GM12872 (cell line): ENCODE measurements at regions not wholly inside any gene's neighbourhood (a gene's known extent, or its start where the extent isn't known, plus 50 kb on each side); places are given as distances from the start of the nearest gene placed in this dataset.

Source experiments
- TF ChIP-seq, protein P1 (sequence below): IDR thresholded peaks from 3 replicates; pipeline ENCODE4 v1.5.1; 2011; ENCODE audit warnings: low read depth, mild to moderate bottlenecking, low read length, moderate library complexity; ENCODE audit not compliant: insufficient read depth

DNA sequence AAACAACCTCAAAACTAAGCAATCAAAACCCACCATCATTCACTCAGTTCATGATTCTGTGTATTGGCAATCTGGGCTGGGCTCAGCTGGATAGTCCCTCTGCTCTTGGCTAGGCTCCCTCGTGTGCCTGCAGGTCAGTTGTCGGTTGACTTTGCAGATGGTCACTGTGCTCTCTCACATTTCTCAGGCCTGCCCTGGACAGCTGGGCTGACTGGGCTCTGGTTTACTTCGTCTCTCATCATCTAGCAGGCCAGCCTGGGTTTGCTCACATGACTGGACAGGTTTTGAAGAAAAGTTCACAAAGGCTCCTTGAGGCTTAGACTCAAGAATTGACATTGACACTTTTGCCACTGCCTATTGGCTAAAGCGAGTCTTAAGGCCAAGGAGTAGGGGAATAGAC is 105.0 kb upstream of the CTNNB1 start:
- TF ChIP-seq, protein P1, sequence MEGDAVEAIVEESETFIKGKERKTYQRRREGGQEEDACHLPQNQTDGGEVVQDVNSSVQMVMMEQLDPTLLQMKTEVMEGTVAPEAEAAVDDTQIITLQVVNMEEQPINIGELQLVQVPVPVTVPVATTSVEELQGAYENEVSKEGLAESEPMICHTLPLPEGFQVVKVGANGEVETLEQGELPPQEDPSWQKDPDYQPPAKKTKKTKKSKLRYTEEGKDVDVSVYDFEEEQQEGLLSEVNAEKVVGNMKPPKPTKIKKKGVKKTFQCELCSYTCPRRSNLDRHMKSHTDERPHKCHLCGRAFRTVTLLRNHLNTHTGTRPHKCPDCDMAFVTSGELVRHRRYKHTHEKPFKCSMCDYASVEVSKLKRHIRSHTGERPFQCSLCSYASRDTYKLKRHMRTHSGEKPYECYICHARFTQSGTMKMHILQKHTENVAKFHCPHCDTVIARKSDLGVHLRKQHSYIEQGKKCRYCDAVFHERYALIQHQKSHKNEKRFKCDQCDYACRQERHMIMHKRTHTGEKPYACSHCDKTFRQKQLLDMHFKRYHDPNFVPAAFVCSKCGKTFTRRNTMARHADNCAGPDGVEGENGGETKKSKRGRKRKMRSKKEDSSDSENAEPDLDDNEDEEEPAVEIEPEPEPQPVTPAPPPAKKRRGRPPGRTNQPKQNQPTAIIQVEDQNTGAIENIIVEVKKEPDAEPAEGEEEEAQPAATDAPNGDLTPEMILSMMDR, result no peak

DNA sequence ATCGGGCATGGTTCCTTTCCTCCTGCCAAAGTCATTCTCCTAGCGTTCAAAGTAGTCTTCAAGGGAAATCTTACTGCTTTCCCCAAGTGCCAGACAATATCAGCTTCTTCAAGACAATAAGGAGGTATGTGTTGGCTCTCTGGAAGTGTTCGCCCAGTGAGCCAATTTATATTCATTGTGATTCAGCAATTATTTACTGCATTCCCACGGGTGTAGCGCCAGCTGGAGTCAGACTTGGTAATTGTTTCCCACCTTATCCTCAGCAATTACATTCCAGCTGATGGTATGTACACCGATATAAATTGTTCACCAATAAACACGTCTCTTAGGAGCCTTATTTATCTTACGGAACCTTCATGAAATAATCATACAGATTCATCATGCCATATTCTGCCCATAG is 103.6 kb upstream of the CTNNB1 start:
- TF ChIP-seq, protein P1, result no peak

- TF ChIP-seq, protein P1, result no peak
These were observed 101.3 kb upstream of the CTNNB1 start for GRCh38 chr3:41097896-41098496.

DNA sequence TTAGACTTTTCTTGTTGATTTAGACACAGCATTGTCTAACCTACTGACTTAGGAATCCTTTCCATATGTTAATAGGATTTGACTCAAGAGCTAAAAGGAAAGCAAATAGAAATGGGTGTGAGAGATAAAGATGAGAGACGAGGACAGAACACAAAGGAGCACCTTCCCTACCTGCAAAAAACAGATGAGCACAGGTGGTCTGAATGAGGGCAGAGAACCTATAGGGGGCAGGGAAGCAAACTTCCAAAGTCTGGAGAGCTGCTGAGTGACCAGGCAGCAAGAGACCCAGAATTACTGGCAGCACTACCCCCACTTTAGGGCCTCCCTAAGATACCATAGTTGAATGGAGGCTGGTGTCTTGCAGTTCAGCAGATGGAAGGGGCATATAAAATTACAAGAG is 98.1 kb upstream of the CTNNB1 start:
- TF ChIP-seq, protein P1, result no peak

- TF ChIP-seq, protein P1, result no peak
These were observed 97.2 kb upstream of the CTNNB1 start for GRCh38 chr3:41102053-41102556.

- TF ChIP-seq, protein P1, result no peak
These were observed 96.6 kb upstream of the CTNNB1 start for GRCh38 chr3:41102750-41103149.

DNA sequence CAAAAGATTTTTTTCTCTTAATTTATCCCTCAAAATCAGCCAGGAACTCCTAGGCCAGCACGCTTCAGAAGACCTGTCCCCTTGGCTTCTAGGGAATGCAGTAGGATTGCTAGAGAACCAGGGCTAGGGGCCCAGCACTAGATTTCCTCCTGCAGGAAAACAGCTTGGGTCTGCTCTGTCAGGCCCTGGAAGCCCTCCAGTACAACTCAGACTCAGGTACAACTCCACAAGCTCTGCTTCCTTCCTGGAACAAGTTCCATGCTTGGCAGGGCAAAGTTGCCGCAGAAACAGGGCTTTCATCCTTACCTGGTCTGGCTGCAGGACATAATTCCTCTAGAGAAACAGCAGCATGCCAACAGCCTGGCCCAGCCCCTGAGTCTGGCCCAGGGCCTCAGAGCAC is 96.1 kb upstream of the CTNNB1 start:
- TF ChIP-seq, protein P1, result no peak

DNA sequence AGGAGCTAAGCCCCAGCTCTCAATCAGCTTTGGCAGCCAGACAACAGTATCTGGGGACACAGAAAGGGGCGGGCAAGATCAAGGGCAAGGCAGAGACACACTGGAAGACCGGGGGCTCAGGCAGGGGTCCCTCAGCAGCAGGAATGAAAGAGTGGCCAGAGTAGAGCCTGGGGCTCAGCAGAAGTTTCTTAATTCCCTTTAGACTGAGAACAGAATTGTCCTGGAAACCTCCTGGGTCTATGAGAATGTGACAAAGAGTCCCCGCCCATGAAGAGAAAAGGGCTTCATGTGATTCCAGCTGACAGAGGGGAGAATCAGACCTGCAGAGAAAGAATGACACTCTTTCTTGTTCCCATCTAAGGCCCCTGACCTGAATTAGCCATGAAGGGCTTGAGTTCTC is 95.2 kb upstream of the CTNNB1 start:
- TF ChIP-seq, protein P1, result no peak
